ENCODE measurements at regions not wholly inside any gene's neighbourhood (a gene's known extent, or its start where the extent isn't known, plus 50 kb on each side); places are given as distances from the start of the nearest gene placed in this dataset.
"Not testable (repeated sequence)": the region's sequence is repeated elsewhere in the genome, so short reads cannot be mapped to it uniquely, and the experiment has no call there.

DNA sequence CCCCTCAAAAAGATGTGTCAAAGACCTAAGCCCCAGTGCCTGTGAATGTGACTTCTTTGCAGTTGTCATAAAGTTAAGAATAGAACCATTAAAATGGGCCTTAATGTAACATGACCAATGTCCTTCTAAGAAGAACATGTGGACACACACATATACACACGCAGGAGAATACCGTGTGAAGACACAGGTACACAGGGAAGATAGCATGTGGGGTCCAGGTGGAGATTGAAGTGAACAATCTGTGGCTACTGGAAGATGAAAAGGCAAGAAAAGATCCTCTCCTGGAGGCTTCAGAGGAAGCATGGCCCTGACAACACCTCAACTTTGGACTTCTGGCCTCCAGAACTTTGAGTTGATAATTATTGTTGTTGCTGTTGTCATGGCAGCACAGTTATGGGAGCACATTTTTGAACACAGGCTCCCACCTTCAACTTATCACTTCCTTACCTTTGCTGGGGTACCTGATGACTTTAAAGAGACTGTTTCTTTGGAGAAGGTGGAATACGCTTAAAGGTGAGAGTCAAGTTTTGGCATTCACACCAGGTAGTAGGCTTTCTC, 123.5 kb upstream of the ADCY2 start:
- H3K27ac ChIP-seq: no peak overlapping the region
- in situ Hi-C loops (cut with HindIII; ENCODE audit: low pct_ligation_motif_present, low sequenced_read_pairs): no loop called here
- no peaks in the 10 kb centered on the region for H3K36me3 ChIP-seq (replicated peaks)
- TF ChIP-seq, protein P1, sequence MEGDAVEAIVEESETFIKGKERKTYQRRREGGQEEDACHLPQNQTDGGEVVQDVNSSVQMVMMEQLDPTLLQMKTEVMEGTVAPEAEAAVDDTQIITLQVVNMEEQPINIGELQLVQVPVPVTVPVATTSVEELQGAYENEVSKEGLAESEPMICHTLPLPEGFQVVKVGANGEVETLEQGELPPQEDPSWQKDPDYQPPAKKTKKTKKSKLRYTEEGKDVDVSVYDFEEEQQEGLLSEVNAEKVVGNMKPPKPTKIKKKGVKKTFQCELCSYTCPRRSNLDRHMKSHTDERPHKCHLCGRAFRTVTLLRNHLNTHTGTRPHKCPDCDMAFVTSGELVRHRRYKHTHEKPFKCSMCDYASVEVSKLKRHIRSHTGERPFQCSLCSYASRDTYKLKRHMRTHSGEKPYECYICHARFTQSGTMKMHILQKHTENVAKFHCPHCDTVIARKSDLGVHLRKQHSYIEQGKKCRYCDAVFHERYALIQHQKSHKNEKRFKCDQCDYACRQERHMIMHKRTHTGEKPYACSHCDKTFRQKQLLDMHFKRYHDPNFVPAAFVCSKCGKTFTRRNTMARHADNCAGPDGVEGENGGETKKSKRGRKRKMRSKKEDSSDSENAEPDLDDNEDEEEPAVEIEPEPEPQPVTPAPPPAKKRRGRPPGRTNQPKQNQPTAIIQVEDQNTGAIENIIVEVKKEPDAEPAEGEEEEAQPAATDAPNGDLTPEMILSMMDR (IDR thresholded peaks at IDR 0.05; ENCODE audit: low read depth, low read length, missing control alignments): no peak
- no peaks in the 10 kb centered on the region for H3K27me3 ChIP-seq (replicated peaks)
- no peak overlapping the region for H3K4me3 ChIP-seq (ENCODE audit: low read depth, low read length)
- no peak for DNase-seq

GRCh38 chr5:7274203-7274602, 121.7 kb upstream of the ADCY2 start:
- Histone ChIP-seq H3K27ac (no peak overlapping the region), H3K27me3 (replicated peaks) (no peaks in the 10 kb centered on the region), H3K4me3 (ENCODE audit: low read depth, low read length) (no peak overlapping the region), H3K36me3 (replicated peaks) (no peaks in the 10 kb centered on the region)
- in situ Hi-C loops (cut with HindIII; ENCODE audit: low pct_ligation_motif_present, low sequenced_read_pairs): no loop called here
- TF ChIP-seq, protein P1 (IDR thresholded peaks at IDR 0.05; ENCODE audit: low read depth, low read length, missing control alignments): no peak
- no peak for DNase-seq

- DNase-seq; in situ Hi-C loops (cut with HindIII; ENCODE audit: low pct_ligation_motif_present, low sequenced_read_pairs); H3K4me3 ChIP-seq (ENCODE audit: low read depth, low read length); H3K27me3 ChIP-seq (replicated peaks); H3K27ac ChIP-seq; H3K36me3 ChIP-seq (replicated peaks): not testable (repeated sequence)
Observed at GRCh38 chr5:7289634-7290033, 106.3 kb upstream of the ADCY2 start.

- H3K27me3 ChIP-seq (replicated peaks); H3K4me3 ChIP-seq (ENCODE audit: low read depth, low read length); H3K27ac ChIP-seq; DNase-seq; in situ Hi-C loops (cut with HindIII; ENCODE audit: low pct_ligation_motif_present, low sequenced_read_pairs); H3K36me3 ChIP-seq (replicated peaks): not testable (repeated sequence)
Observed at GRCh38 chr5:7297821-7298220, 98.1 kb upstream of the ADCY2 start.

- DNase-seq; in situ Hi-C loops (cut with HindIII; ENCODE audit: low pct_ligation_motif_present, low sequenced_read_pairs); H3K27me3 ChIP-seq (replicated peaks); H3K36me3 ChIP-seq (replicated peaks); H3K27ac ChIP-seq; H3K4me3 ChIP-seq (ENCODE audit: low read depth, low read length): not testable (repeated sequence)
Observed at GRCh38 chr5:7299731-7300130, 96.2 kb upstream of the ADCY2 start.

DNA sequence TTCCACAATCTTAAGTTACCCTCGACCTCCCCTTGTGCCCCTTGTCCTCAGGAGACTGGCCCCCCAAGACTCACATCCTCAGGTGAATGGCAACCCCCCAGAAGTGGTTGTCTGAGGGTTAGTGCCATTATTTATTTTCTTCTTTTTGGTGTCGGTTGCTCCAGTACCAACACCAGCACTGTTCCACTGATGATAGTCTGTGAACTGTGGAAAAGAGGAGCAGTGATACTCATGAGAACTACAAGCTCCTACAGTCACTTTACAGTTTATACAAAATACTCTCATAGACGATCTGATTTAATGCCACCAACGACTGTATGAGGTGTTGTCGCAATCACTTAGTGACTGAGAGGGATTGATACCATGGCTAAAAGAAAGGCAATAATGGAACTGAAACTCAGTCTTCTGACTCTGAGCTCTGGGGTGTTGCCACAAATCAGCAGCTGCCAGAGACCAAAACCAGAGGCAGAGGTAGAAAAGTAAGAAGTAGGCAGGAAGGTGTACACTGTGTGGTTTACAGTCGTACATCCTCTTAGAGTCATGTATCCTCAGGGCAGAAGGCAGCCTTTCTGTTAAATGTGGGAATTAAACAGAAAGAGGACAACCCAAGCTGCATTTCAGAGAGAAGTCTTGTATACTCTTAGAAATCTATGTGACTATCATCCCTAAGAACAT, 90.8 kb upstream of the ADCY2 start:
- H3K36me3 ChIP-seq (replicated peaks); DNase-seq; H3K4me3 ChIP-seq (ENCODE audit: low read depth, low read length); in situ Hi-C loops (cut with HindIII; ENCODE audit: low pct_ligation_motif_present, low sequenced_read_pairs); H3K27ac ChIP-seq; H3K27me3 ChIP-seq (replicated peaks): not testable (repeated sequence)

GRCh38 chr5:7306556-7306955, 89.4 kb upstream of the ADCY2 start:
- in situ Hi-C loops (cut with HindIII; ENCODE audit: low pct_ligation_motif_present, low sequenced_read_pairs); H3K36me3 ChIP-seq (replicated peaks); H3K27ac ChIP-seq; H3K4me3 ChIP-seq (ENCODE audit: low read depth, low read length); H3K27me3 ChIP-seq (replicated peaks); DNase-seq: not testable (repeated sequence)

- H3K36me3 ChIP-seq (replicated peaks); H3K4me3 ChIP-seq (ENCODE audit: low read depth, low read length); H3K27me3 ChIP-seq (replicated peaks); in situ Hi-C loops (cut with HindIII; ENCODE audit: low pct_ligation_motif_present, low sequenced_read_pairs); H3K27ac ChIP-seq; DNase-seq: not testable (repeated sequence)
Observed at GRCh38 chr5:7307709-7308108, 88.2 kb upstream of the ADCY2 start.

GRCh38 chr5:7309715-7310114, 86.2 kb upstream of the ADCY2 start:
- in situ Hi-C loops (cut with HindIII; ENCODE audit: low pct_ligation_motif_present, low sequenced_read_pairs); DNase-seq; H3K27ac ChIP-seq; H3K27me3 ChIP-seq (replicated peaks); H3K36me3 ChIP-seq (replicated peaks); H3K4me3 ChIP-seq (ENCODE audit: low read depth, low read length): not testable (repeated sequence)

- H3K27me3 ChIP-seq (replicated peaks); H3K27ac ChIP-seq; H3K36me3 ChIP-seq (replicated peaks); H3K4me3 ChIP-seq (ENCODE audit: low read depth, low read length); in situ Hi-C loops (cut with HindIII; ENCODE audit: low pct_ligation_motif_present, low sequenced_read_pairs); DNase-seq: not testable (repeated sequence)
Observed at GRCh38 chr5:7310656-7311055, 85.3 kb upstream of the ADCY2 start.
